H1 (cell line): ENCODE measurements at regions not wholly inside any gene's neighbourhood (a gene's known extent, or its start where the extent isn't known, plus 50 kb on each side); places are given as distances from the start of the nearest gene placed in this dataset.

ENCODE experiments used
- CTCF ChIA-PET: fragments of 300-600 bp; sonication (Branson Sonifier 250); formaldehyde crosslinking; loops from one replicate; lab custom pipeline; 2021; ENCODE audit not compliant: partially characterized antibody; lab: Charles Lee
- POLR2A ChIA-PET: fragments of 300-600 bp; sonication (Branson Sonifier 250); formaldehyde crosslinking; loops from one replicate; lab custom pipeline; 2021; ENCODE audit warnings: inconsistent platforms; ENCODE audit not compliant: partially characterized antibody; lab: Charles Lee
- DNase-seq, 2 experiments: peaks; one replicate each; pipeline versions ENCODE4 v3.0.0 to v3.0.0-alpha.2; 2010 to 2022; ENCODE audit warnings: low spot score in 2 of 2, low read depth in 1 of 2, mixed read lengths in 1 of 2
- FAIRE-seq: peaks from 2 replicates; lab custom pipeline; 2011; peaks lifted over from hg19 to GRCh38; lab: Jason Lieb, UNC
- H2AFZ ChIP-seq: 2 replicates; pipeline ENCODE4 v1.8.1; 2012; ENCODE audit warnings: low read length, inconsistent platforms
- H2AK5ac ChIP-seq: 2 replicates; pipeline ENCODE4 v1.6.1; 2013; ENCODE audit warnings: low read depth, low read length
- H2BK120ac ChIP-seq: replicated peaks from 2 replicates; pipeline ENCODE3; 2013; ENCODE audit warnings: low read depth, low read length, inconsistent platforms
- H2BK12ac ChIP-seq: 2 replicates; pipeline ENCODE4 v1.6.1; 2013; ENCODE audit warnings: low read depth, low read length
- H2BK15ac ChIP-seq: 2 replicates; pipeline ENCODE4 v1.6.1; 2013; ENCODE audit warnings: low read length
- H2BK20ac ChIP-seq: 2 replicates; pipeline ENCODE4 v1.6.1; 2013; ENCODE audit warnings: low read length
- H2BK5ac ChIP-seq: 2 replicates; pipeline ENCODE4 v1.6.1; 2013; ENCODE audit warnings: low read depth, low read length
- H3K14ac ChIP-seq: 2 replicates; pipeline ENCODE4 v1.6.1; 2013; ENCODE audit warnings: inconsistent platforms; ENCODE audit not compliant: insufficient read length
- H3K18ac ChIP-seq: 2 replicates; pipeline ENCODE4 v1.6.1; 2013; ENCODE audit warnings: low read length; ENCODE audit errors: extremely low read depth
- H3K23ac ChIP-seq: 2 replicates; pipeline ENCODE4 v1.6.1; 2013; ENCODE audit warnings: inconsistent platforms; ENCODE audit not compliant: insufficient read length
- H3K23me2 ChIP-seq: 2 replicates; pipeline ENCODE4 v1.6.1; 2013; ENCODE audit warnings: low read depth, low read length
- H3K27ac ChIP-seq: 2 replicates; pipeline ENCODE4 v1.6.1; 2011; ENCODE audit warnings: low read depth, low read length, inconsistent platforms
- H3K27me3 ChIP-seq, 4 experiments: replicated peaks in 1 of 4; 1 replicate in 1 of 4; 2 replicates in 3 of 4; pipeline versions ENCODE4 v1.6.1 to v1.8.1; 2011 to 2013; ENCODE audit warnings: low read length in 3 of 4, mild to moderate bottlenecking in 3 of 4, inconsistent platforms in 2 of 4, mixed read lengths in 2 of 4, moderate library complexity in 1 of 4; ENCODE audit not compliant: control insufficient read depth in 3 of 4, insufficient read depth in 3 of 4; ENCODE audit errors: extremely low read depth in 1 of 4
- H3K36me3 ChIP-seq, 4 experiments: 2 replicates each; pipeline versions ENCODE4 v1.6.1 to v1.8.1; 2011 to 2013; ENCODE audit warnings: mild to moderate bottlenecking in 4 of 4, low read length in 3 of 4, moderate library complexity in 2 of 4, control low read depth in 1 of 4, inconsistent platforms in 1 of 4; ENCODE audit not compliant: insufficient read depth in 4 of 4, control insufficient read depth in 2 of 4
- H3K4ac ChIP-seq: replicated peaks from 2 replicates; pipeline ENCODE3; 2013; ENCODE audit warnings: low read length, low read depth, mixed read lengths, inconsistent platforms; ENCODE audit not compliant: insufficient read length
- H3K4me1 ChIP-seq, 4 experiments: replicated peaks in 1 of 4; 1 replicate in 1 of 4; 2 replicates in 3 of 4; pipeline versions ENCODE4 v1.6.1 to v1.8.1; 2011 to 2013; ENCODE audit warnings: low read length in 3 of 4, inconsistent platforms in 2 of 4, mixed read lengths in 1 of 4; ENCODE audit not compliant: insufficient read depth in 4 of 4, control insufficient read depth in 3 of 4
- H3K4me2 ChIP-seq, 2 experiments: 2 replicates each; pipeline versions ENCODE4 v1.6.1 to v1.8.1; 2011 to 2013; ENCODE audit warnings: low read depth in 2 of 2, low read length in 2 of 2, control low read depth in 1 of 2, inconsistent platforms in 1 of 2, mild to moderate bottlenecking in 1 of 2; ENCODE audit not compliant: insufficient read depth in 1 of 2
- H3K4me3 ChIP-seq, 4 experiments: fragments of 200-600, 300-600 bp in 1 of 4; sonication (generic), shearing (Covaris generic), sonication (Bioruptor Twin) in 1 of 4; 2 replicates each; pipeline versions ENCODE4 v1.5.1 to v1.8.1; 2011 to 2016; ENCODE audit warnings: low read length in 4 of 4, low read depth in 3 of 4, control low read depth in 2 of 4, inconsistent platforms in 2 of 4, mild to moderate bottlenecking in 2 of 4, mixed read lengths in 1 of 4, moderate library complexity in 1 of 4; ENCODE audit not compliant: insufficient read depth in 2 of 4; ENCODE audit errors: extremely low read depth in 1 of 4
- H3K56ac ChIP-seq: replicated peaks from 2 replicates; pipeline ENCODE3; 2013; ENCODE audit warnings: low read depth, mild to moderate bottlenecking, mixed read lengths, low read length, inconsistent platforms; ENCODE audit not compliant: insufficient read length
- H3K79me1 ChIP-seq: 2 replicates; pipeline ENCODE4 v1.6.1; 2013; ENCODE audit warnings: low read depth, low read length, control low read depth
- H3K79me2 ChIP-seq, 2 experiments: 2 replicates each; pipeline versions ENCODE4 v1.6.1 to v1.8.1; 2012 to 2013; ENCODE audit warnings: low read length in 2 of 2, mild to moderate bottlenecking in 2 of 2, inconsistent platforms in 1 of 2; ENCODE audit not compliant: insufficient read depth in 2 of 2, control insufficient read depth in 1 of 2
- H3K9ac ChIP-seq, 4 experiments: replicated peaks in 1 of 4; 1 replicate in 1 of 4; 2 replicates in 3 of 4; pipeline versions ENCODE4 v1.6.1 to v1.8.1; 2011 to 2013; ENCODE audit warnings: low read depth in 3 of 4, low read length in 3 of 4, control low read depth in 2 of 4, mild to moderate bottlenecking in 2 of 4, moderate library complexity in 2 of 4, inconsistent platforms in 1 of 4; ENCODE audit errors: extremely low read depth in 1 of 4
- H3K9me3 ChIP-seq, 2 experiments: 2 replicates each; pipeline versions ENCODE4 v1.6.1 to v1.8.1; 2012 to 2013; ENCODE audit warnings: mild to moderate bottlenecking in 2 of 2, moderate library complexity in 2 of 2, control low read depth in 1 of 2, inconsistent platforms in 1 of 2, low read depth in 1 of 2, low read length in 1 of 2, mixed read lengths in 1 of 2; ENCODE audit not compliant: insufficient read depth in 2 of 2
- H4K20me1 ChIP-seq, 2 experiments: replicated peaks in 1 of 2; 2 replicates each; pipeline versions ENCODE3 to v1.8.1; 2011 to 2013; ENCODE audit warnings: inconsistent platforms in 2 of 2, low read length in 2 of 2, mild to moderate bottlenecking in 1 of 2; ENCODE audit not compliant: insufficient read depth in 2 of 2, control insufficient read depth in 1 of 2
- H4K5ac ChIP-seq: 2 replicates; pipeline ENCODE4 v1.6.1; 2013; ENCODE audit warnings: low read length, low read depth, mixed read lengths, inconsistent platforms; ENCODE audit not compliant: insufficient read length
- H4K8ac ChIP-seq: 2 replicates; pipeline ENCODE4 v1.8.0; 2013; ENCODE audit warnings: mild to moderate bottlenecking, moderate library complexity, low read length, inconsistent platforms; ENCODE audit not compliant: insufficient read depth; ENCODE audit errors: extremely low read depth
- H4K91ac ChIP-seq: replicated peaks from 2 replicates; pipeline ENCODE3; 2013; ENCODE audit warnings: low read length, mixed read lengths, inconsistent platforms; ENCODE audit not compliant: insufficient read length
- WGBS, 2 experiments: shearing (Covaris generic) in 1 of 2; methylation state at CpG; one replicate each; pipeline versions ENCODE4 v1.1.6 to v1.1.7; 2013 to 2015; ENCODE audit warnings: low lambda C conversion rate in 2 of 2, mixed read lengths in 2 of 2, inconsistent platforms in 1 of 2, low coverage in 1 of 2, missing lambda C conversion rate in 1 of 2; ENCODE audit not compliant: insufficient replicate concordance in 2 of 2, insufficient coverage in 1 of 2, insufficient read length in 1 of 2; ENCODE audit errors: extremely low coverage in 1 of 2, missing lambda C conversion rate in 1 of 2; 5-methylcytosine and 5-hydroxymethylcytosine counted together
- TF ChIP-seq, protein P1 (sequence below): fragments of 300-600 bp; sonication (generic); IDR thresholded peaks from 2 replicates; pipeline ENCODE4 v1.7.1; 2012; ENCODE audit warnings: low read length, moderate library complexity, mild to moderate bottlenecking, inconsistent platforms; ENCODE audit not compliant: insufficient replicate concordance

DNA sequence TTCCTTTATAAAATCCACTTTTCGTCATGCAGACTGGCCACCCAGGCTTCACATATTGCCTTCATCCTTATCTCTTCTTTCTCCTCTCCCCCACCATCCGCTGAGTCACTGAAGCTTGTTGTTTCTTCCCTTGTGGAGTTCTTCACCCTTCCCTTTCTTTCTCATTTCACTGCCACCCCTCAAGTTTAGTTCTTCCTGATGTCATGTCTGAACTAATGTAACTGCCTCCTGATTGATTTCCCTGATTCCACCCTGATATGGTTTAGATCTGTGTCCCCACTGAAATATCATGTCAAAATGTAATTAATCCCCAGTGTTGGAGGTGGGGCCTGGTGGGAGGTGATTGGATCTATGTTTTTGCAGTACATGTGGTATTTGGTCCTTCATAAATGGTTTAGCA, 151.4 kb downstream of the CPEB2 start:
- Histone ChIP-seq H2BK15ac (no peak overlapping the region), H3K4me3 (no peak overlapping the region), H3K18ac (no peak overlapping the region), H2AK5ac (no peak overlapping the region), H4K5ac (no peak overlapping the region), H3K23me2 (no peaks in the 10 kb centered on the region; the same call in 1 of the 2 replicates), H4K91ac (no peak overlapping the region), H3K79me2 (no peaks in the 10 kb centered on the region), H3K9me3 (no peaks in the 10 kb centered on the region), H3K4me2 (no peak overlapping the region), H2BK120ac (no peak overlapping the region), H3K9ac (no peak overlapping the region), H3K27me3 (no peaks in the 10 kb centered on the region), H3K27ac (no peak overlapping the region), H3K56ac (no peak overlapping the region), H4K20me1 (no peaks in the 10 kb centered on the region), H2BK20ac (no peak overlapping the region), H3K79me1 (no peaks in the 10 kb centered on the region), H4K8ac (no peak overlapping the region), H2BK12ac (no peak overlapping the region), H2AFZ (no peak overlapping the region), H3K14ac (no peak overlapping the region), H2BK5ac (no peak overlapping the region), H3K23ac (no peak overlapping the region), H3K4ac (no peak overlapping the region), H3K36me3 (no peaks in the 10 kb centered on the region), H3K4me1 (peaks cover 2 to 13% (median 10%) of the 10 kb centered on the region in 4 experiments)
- POLR2A ChIA-PET: no interaction called here
- no peak for FAIRE-seq
- CTCF ChIA-PET: interaction anchor here (0.9 kb wide), 1 partner anchor 146 kb away, joined by 3 read pairs; no protein-coding TSS in a partner anchor
- DNase-seq: no peak
- 94% methylated on average over 2 of the region's 2 CpGs; no CpG with 5 or more reads in 1 of the 2 experiments for WGBS, 2 experiments
- TF ChIP-seq, protein P1, sequence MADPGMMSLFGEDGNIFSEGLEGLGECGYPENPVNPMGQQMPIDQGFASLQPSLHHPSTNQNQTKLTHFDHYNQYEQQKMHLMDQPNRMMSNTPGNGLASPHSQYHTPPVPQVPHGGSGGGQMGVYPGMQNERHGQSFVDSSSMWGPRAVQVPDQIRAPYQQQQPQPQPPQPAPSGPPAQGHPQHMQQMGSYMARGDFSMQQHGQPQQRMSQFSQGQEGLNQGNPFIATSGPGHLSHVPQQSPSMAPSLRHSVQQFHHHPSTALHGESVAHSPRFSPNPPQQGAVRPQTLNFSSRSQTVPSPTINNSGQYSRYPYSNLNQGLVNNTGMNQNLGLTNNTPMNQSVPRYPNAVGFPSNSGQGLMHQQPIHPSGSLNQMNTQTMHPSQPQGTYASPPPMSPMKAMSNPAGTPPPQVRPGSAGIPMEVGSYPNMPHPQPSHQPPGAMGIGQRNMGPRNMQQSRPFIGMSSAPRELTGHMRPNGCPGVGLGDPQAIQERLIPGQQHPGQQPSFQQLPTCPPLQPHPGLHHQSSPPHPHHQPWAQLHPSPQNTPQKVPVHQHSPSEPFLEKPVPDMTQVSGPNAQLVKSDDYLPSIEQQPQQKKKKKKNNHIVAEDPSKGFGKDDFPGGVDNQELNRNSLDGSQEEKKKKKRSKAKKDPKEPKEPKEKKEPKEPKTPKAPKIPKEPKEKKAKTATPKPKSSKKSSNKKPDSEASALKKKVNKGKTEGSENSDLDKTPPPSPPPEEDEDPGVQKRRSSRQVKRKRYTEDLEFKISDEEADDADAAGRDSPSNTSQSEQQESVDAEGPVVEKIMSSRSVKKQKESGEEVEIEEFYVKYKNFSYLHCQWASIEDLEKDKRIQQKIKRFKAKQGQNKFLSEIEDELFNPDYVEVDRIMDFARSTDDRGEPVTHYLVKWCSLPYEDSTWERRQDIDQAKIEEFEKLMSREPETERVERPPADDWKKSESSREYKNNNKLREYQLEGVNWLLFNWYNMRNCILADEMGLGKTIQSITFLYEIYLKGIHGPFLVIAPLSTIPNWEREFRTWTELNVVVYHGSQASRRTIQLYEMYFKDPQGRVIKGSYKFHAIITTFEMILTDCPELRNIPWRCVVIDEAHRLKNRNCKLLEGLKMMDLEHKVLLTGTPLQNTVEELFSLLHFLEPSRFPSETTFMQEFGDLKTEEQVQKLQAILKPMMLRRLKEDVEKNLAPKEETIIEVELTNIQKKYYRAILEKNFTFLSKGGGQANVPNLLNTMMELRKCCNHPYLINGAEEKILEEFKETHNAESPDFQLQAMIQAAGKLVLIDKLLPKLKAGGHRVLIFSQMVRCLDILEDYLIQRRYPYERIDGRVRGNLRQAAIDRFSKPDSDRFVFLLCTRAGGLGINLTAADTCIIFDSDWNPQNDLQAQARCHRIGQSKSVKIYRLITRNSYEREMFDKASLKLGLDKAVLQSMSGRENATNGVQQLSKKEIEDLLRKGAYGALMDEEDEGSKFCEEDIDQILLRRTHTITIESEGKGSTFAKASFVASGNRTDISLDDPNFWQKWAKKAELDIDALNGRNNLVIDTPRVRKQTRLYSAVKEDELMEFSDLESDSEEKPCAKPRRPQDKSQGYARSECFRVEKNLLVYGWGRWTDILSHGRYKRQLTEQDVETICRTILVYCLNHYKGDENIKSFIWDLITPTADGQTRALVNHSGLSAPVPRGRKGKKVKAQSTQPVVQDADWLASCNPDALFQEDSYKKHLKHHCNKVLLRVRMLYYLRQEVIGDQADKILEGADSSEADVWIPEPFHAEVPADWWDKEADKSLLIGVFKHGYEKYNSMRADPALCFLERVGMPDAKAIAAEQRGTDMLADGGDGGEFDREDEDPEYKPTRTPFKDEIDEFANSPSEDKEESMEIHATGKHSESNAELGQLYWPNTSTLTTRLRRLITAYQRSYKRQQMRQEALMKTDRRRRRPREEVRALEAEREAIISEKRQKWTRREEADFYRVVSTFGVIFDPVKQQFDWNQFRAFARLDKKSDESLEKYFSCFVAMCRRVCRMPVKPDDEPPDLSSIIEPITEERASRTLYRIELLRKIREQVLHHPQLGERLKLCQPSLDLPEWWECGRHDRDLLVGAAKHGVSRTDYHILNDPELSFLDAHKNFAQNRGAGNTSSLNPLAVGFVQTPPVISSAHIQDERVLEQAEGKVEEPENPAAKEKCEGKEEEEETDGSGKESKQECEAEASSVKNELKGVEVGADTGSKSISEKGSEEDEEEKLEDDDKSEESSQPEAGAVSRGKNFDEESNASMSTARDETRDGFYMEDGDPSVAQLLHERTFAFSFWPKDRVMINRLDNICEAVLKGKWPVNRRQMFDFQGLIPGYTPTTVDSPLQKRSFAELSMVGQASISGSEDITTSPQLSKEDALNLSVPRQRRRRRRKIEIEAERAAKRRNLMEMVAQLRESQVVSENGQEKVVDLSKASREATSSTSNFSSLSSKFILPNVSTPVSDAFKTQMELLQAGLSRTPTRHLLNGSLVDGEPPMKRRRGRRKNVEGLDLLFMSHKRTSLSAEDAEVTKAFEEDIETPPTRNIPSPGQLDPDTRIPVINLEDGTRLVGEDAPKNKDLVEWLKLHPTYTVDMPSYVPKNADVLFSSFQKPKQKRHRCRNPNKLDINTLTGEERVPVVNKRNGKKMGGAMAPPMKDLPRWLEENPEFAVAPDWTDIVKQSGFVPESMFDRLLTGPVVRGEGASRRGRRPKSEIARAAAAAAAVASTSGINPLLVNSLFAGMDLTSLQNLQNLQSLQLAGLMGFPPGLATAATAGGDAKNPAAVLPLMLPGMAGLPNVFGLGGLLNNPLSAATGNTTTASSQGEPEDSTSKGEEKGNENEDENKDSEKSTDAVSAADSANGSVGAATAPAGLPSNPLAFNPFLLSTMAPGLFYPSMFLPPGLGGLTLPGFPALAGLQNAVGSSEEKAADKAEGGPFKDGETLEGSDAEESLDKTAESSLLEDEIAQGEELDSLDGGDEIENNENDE: no peak
